GM18868 (cell line): ENCODE measurements at regions not wholly inside any gene's neighbourhood (a gene's known extent, or its start where the extent isn't known, plus 50 kb on each side); places are given as distances from the start of the nearest gene placed in this dataset.
"Not testable (repeated sequence)": the region's sequence is repeated elsewhere in the genome, so short reads cannot be mapped to it uniquely, and the experiment has no call there.

Experiments
- ATAC-seq: cut with Tn5 transposase; IDR thresholded peaks from one replicate; pipeline ENCODE4 v1.9.1; 2021; ENCODE audit warnings: mild to moderate bottlenecking, moderate library complexity; ENCODE audit not compliant: unreplicated experiment

- no peak for ATAC-seq
Observed at GRCh38 chr15:57767481-57767880, 61.0 kb downstream of the POLR2M start.

- no peak for ATAC-seq
Observed at GRCh38 chr15:57769266-57769665, 62.8 kb downstream of the POLR2M start.

GRCh38 chr15:57770495-57770894 lies 64.0 kb downstream of the POLR2M start:
- no peak for ATAC-seq

- no peak for ATAC-seq
Observed at GRCh38 chr15:57772223-57772957, 65.9 kb downstream of the POLR2M start.

- no peak for ATAC-seq
Observed at GRCh38 chr15:57773051-57773450, 66.5 kb downstream of the POLR2M start.

GRCh38 chr15:57777003-57777402 lies 70.5 kb downstream of the POLR2M start:
- no peak for ATAC-seq

- ATAC-seq = no peak
Observed at GRCh38 chr15:57780471-57780870, 74.0 kb downstream of the POLR2M start.

- no peak for ATAC-seq
Observed at GRCh38 chr15:57782731-57783130, 76.2 kb downstream of the POLR2M start.

- no peak for ATAC-seq
Observed at GRCh38 chr15:57784081-57784511, 77.6 kb downstream of the POLR2M start.

- no peak for ATAC-seq
Observed at GRCh38 chr15:57785039-57785438, 78.5 kb downstream of the POLR2M start.

GRCh38 chr15:57785959-57786358 lies 79.4 kb downstream of the POLR2M start:
- no peak for ATAC-seq

- no peak for ATAC-seq
Observed at GRCh38 chr15:57789225-57789624, 82.7 kb downstream of the POLR2M start.

- ATAC-seq = no peak
Observed at GRCh38 chr15:57792724-57793449, 86.4 kb downstream of the POLR2M start.

- ATAC-seq = no peak
Observed at GRCh38 chr15:57795261-57795660, 88.7 kb downstream of the POLR2M start.

- no peak for ATAC-seq
Observed at GRCh38 chr15:57796146-57796545, 89.6 kb downstream of the POLR2M start.

- no peak for ATAC-seq
Observed at GRCh38 chr15:57797110-57797509, 90.6 kb downstream of the POLR2M start.

GRCh38 chr15:57797568-57798267 lies 91.2 kb downstream of the POLR2M start:
- no peak for ATAC-seq

GRCh38 chr15:57806003-57806402 lies 99.5 kb downstream of the POLR2M start:
- ATAC-seq = no peak

- not testable (repeated sequence) for ATAC-seq
Observed at GRCh38 chr15:57809285-57809684, 102.8 kb downstream of the POLR2M start.

GRCh38 chr15:57816599-57816998 lies 110.1 kb downstream of the POLR2M start:
- no peak for ATAC-seq

- ATAC-seq = no peak
Observed at GRCh38 chr15:57819646-57820045, 113.1 kb downstream of the POLR2M start.

GRCh38 chr15:57820119-57820518 lies 113.6 kb downstream of the POLR2M start:
- no peak for ATAC-seq
